Muscle of arm (tissue), 1 donor: ENCODE measurements at regions not wholly inside any gene's neighbourhood (a gene's known extent, or its start where the extent isn't known, plus 50 kb on each side); places are given as distances from the start of the nearest gene placed in this dataset.
"Not testable (repeated sequence)": the region's sequence is repeated elsewhere in the genome, so short reads cannot be mapped to it uniquely, and the experiment has no call there.

Experiments
- DNase-seq: peaks from one replicate; pipeline ENCODE4 v3.0.0-alpha.2; 2013

GRCh38 chr14:59006179-59006578 is 182.3 kb upstream of the DAAM1 start:
- not testable (repeated sequence) for DNase-seq

GRCh38 chr14:59009967-59010366 is 178.5 kb upstream of the DAAM1 start:
- DNase-seq: no peak

- DNase-seq: no peak
Measured at GRCh38 chr14:59013672-59014298, 174.7 kb upstream of the DAAM1 start.

- no peak for DNase-seq
Measured at GRCh38 chr14:59015482-59015881, 173.0 kb upstream of the DAAM1 start.

GRCh38 chr14:59017285-59017965 is 171.0 kb upstream of the DAAM1 start:
- no peak for DNase-seq

- DNase-seq: no peak
Measured at GRCh38 chr14:59018460-59018859, 170.0 kb upstream of the DAAM1 start.

GRCh38 chr14:59018978-59019377 is 169.5 kb upstream of the DAAM1 start:
- DNase-seq: no peak

- no peak for DNase-seq
Measured at GRCh38 chr14:59020382-59020781, 168.1 kb upstream of the DAAM1 start.

- DNase-seq: no peak
Measured at GRCh38 chr14:59022144-59022543, 166.3 kb upstream of the DAAM1 start.

GRCh38 chr14:59026081-59026480 is 162.4 kb upstream of the DAAM1 start:
- DNase-seq: no peak

GRCh38 chr14:59026640-59027039 is 161.8 kb upstream of the DAAM1 start:
- not testable (repeated sequence) for DNase-seq

- DNase-seq: peak; percentile 67
Measured at GRCh38 chr14:59028476-59029202, 159.8 kb upstream of the DAAM1 start.

- DNase-seq: no peak
Measured at GRCh38 chr14:59032826-59033225, 155.6 kb upstream of the DAAM1 start.

GRCh38 chr14:59036134-59036533 is 152.3 kb upstream of the DAAM1 start:
- no peak for DNase-seq

GRCh38 chr14:59037086-59037485 is 151.4 kb upstream of the DAAM1 start:
- DNase-seq: no peak

- DNase-seq: no peak
Measured at GRCh38 chr14:59037620-59038019, 150.8 kb upstream of the DAAM1 start.

GRCh38 chr14:59038746-59039145 is 149.7 kb upstream of the DAAM1 start:
- DNase-seq: no peak

- DNase-seq: no peak
Measured at GRCh38 chr14:59041308-59041707, 147.2 kb upstream of the DAAM1 start.

- no peak for DNase-seq
Measured at GRCh38 chr14:59044707-59045106, 143.8 kb upstream of the DAAM1 start.

GRCh38 chr14:59046746-59047145 is 141.7 kb upstream of the DAAM1 start:
- no peak for DNase-seq

GRCh38 chr14:59055006-59055405 is 133.5 kb upstream of the DAAM1 start:
- DNase-seq: no peak

GRCh38 chr14:59055439-59056045 is 132.9 kb upstream of the DAAM1 start:
- peak; percentile 66 for DNase-seq

GRCh38 chr14:59057551-59057950 is 130.9 kb upstream of the DAAM1 start:
- DNase-seq: no peak
